ENCODE measurements at regions not wholly inside any gene's neighbourhood (a gene's known extent, or its start where the extent isn't known, plus 50 kb on each side); places are given as distances from the start of the nearest gene placed in this dataset.

DNA sequence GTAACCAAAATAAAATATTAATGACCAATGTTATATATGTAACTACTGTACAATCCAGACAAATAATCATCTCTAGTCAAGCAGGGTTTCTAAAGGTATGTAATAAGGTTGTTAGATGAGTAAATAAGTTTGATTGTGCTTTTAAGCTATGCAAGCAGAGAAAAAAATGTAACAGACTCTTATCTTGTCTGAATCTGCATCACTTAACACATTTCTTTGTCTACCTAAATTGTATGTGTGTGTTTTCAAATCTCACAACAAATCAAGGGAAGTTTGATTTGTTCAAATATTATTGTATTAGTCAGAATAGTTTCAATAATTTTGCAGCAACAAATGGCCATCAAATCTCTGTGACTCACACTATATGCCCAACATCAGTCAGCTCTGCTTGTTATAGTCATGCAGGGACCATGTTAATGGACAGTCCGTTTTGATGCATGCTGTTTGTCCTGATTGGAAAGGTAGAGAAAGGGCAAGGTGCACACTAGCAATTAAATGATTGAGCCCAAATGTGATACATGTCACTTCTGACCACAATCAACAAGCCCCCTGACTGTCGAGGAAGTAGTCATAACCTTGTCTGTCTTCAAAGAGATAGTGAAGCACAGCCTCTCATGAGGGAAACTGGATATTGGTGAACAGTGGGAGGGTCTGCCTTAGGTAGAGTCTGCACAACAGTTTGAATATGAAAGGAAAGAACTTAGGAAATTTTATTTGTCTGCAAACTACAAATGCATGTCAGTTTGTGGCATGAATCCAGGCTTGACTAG lies 349.4 kb upstream of the SATB1 start:
- no peak for DNase-seq (ENCODE audit: low read depth)

DNA sequence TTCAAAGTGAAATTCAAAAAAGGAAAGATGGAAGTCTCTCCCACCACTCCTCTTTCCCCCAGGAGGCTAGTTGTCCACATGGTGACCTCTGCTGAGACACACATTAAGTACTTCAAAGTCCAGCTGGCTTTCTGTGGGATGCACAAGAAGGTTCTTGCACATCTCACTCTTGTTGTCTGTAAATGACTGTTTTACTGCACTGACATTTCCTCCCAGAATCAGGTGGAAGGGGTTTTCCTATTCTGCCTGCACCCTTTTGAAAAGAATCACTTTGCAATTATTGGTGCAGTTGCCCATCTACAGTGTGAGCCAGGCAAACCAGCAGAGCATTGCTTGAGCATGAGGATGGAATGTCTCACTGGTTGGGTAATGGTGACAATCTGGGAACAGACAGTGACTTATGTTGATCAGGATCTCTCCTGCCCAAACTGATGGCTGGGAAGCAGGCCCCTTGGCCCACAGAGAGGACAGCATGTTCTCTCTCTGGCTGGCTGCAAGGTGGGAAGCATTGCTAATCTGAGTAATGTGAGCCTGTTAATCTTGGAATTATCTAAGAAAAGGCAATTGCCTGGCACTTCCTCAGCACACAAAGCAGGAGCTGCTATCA lies 347.7 kb upstream of the SATB1 start:
- no peak for DNase-seq (ENCODE audit: low read depth)

DNA sequence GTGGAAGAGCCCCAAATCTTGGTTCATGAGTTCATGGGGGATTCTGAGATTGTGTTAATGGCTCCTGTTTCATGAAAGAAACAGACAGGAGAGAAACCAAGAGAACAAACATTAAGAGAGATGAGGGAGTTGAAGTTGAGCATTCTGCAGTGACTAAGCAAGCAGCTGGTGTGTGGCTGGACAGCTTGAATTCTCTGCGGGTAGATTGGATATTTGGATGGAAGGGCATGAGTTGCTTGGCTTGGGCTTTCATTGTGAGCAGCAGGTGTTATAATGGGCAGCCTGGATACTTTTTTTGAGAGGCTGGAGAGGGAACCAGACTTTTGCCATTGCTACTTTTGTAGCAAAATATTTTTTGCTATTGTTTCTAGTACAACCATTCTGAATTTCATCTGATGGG lies 346.8 kb upstream of the SATB1 start:
- DNase-seq (ENCODE audit: low read depth): no peak

GRCh38 chr3:18770800-18771199 lies 345.7 kb upstream of the SATB1 start:
- no peak for DNase-seq (ENCODE audit: low read depth)

DNA sequence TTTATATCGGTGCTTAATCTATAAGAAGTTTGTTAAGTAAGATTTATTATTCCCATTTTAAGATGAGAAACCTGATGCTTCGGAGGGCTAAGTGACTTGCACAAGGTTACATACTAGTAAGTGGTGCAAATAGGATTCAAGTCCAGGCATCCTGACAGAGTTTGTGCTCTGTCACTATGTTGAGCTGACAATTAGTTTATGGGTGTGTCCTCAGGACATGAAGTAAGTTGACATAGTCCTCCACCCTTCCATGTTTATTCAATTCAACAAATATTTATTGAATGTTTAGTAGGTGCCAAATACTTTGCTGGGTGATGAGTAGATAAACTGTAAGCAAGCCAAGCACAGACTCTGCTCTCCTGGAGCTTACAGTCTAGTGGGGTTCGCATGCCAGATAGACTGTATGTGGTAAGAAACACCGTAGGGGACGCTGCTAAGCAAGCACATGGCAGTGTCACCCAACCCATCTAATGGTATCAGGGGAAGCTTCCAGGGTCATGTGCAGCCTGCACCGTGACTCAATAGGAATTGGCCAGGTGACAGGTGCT lies 342.7 kb upstream of the SATB1 start:
- no peak for DNase-seq (ENCODE audit: low read depth)

GRCh38 chr3:18766974-18767373 lies 341.8 kb upstream of the SATB1 start:
- DNase-seq (ENCODE audit: low read depth): no peak

- DNase-seq (ENCODE audit: low read depth): no peak
Measured at GRCh38 chr3:18765662-18766061, 340.5 kb upstream of the SATB1 start.

- no peak for DNase-seq (ENCODE audit: low read depth)
Measured at GRCh38 chr3:18765161-18765560, 340.0 kb upstream of the SATB1 start.

DNA sequence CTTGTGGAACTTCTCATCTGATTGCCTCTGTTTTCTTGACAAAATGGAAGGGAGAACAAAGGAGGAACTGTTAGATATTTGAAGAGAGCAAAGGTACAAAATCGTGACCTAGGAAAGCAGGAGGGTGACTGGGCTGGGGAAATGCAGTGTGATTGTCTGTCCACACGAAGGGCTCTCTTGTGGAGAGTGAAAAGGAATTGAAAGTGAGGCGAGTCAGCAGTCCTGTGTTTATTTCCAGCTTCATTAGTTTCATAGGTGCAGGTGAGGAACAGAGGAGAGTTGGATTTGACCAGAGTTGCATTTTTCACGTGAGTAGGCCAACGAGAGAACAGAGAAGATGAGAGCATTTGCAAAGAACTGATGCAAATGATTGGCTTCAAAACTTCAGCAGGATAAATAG lies 336.4 kb upstream of the SATB1 start:
- DNase-seq (ENCODE audit: low read depth): no peak

DNA sequence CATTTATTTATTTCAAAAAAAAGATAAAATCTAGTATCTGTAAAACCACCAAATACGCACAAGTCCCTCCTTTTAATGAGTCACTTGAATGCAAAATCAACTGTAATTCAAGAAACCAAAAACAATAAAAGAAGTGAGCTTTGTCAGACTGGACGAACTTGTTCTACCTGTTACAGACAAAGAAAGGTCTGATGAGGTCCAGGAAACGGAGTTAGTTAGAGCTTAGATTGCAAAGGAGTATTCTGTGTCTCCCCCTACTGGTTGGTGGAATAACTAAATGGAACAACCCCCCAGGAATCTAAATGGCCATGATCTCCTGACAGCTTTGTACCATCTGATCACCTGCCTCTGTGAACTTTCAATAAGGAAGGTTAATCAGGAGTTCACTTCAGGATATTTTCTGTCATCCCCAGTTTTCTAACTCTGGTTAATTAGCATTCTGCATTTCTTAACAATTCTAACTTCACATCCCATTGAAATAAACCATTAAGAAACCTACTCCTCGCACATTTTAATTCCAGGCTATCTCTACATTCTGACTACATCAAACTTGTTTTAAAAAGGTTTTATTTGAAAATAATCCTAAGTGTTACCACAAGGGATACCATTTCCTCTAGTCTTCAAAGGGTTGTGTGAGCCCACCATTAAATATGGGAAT lies 333.0 kb upstream of the SATB1 start:
- DNase-seq (ENCODE audit: low read depth): peak; percentile 16

DNA sequence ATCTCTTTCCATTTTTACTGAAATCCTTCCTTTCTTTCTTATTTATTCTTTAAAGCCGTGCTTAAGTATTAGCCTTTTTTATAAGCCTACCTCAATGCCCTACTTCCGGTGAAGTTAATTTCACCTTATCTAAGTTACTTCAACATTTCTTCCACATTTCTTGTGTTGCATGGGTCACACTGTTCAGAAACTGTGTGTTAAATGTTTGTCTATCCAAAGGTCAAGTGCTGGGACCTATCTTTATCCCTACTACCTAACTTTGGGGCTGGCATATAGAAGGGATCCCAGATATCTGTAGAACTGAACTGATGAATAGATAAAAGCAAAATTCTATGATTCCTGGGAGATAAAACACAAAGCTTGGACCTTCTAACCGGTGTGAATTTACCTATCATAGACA lies 332.3 kb upstream of the SATB1 start:
- no peak for DNase-seq (ENCODE audit: low read depth)

- no peak for DNase-seq (ENCODE audit: low read depth)
Measured at GRCh38 chr3:18752273-18752934, 327.3 kb upstream of the SATB1 start.

DNA sequence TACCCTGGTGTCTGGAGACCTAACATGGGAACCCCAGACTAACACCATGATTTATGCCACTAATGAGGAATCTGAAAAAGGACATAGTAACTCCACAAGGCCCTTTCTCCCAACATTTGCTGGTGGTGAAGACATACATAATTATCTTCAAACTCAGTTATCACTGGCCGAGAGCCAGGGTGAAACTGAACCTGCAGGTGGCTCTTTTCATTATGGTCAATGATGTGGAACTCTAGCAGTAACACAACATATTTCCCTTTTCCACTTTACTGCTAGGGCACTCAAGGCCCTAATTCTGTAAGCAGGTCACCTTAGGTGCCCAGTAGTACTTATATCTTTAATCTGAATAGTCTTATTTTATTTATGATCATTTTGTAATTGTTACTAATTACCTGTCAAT lies 326.4 kb upstream of the SATB1 start:
- DNase-seq (ENCODE audit: low read depth): no peak

GRCh38 chr3:18747383-18747782 lies 322.2 kb upstream of the SATB1 start:
- DNase-seq (ENCODE audit: low read depth): no peak

DNA sequence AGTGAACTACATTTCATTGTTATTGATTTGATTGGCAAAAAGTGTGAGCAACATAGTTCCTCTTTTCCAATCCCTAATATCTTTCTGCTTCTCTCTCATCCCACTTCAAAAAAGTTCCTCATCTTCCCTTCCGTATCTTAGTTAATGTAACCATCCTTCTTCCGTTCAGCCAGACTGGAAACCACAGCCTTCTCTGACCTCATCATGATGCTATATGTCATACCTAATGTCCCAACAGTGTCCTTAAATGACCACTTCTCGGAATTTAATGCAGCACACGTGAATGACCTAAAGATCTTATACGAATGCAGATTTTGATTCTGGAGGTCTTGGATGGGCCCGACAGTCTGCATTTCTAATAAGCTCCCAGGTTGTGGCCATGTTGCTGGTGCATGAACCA lies 320.3 kb upstream of the SATB1 start:
- no peak for DNase-seq (ENCODE audit: low read depth)

DNA sequence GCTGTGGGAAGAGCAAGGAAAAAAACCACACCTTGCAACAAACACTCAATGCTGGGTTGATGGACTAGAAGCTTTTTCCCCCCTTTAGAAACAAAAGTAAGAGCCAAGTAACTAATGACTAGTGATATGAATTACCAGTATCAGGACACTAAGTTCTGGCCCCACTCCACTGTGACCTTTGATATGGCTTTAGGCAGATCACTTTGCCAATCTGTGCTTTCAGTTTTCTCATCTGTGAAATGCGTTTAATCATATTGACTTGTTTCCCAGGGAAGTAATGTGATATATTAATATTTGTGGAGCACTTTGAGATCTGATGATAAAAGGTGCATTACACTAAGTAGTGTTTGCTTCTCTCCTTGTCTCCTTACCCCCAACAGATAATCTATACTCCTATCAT lies 319.3 kb upstream of the SATB1 start:
- DNase-seq (ENCODE audit: low read depth): no peak

DNA sequence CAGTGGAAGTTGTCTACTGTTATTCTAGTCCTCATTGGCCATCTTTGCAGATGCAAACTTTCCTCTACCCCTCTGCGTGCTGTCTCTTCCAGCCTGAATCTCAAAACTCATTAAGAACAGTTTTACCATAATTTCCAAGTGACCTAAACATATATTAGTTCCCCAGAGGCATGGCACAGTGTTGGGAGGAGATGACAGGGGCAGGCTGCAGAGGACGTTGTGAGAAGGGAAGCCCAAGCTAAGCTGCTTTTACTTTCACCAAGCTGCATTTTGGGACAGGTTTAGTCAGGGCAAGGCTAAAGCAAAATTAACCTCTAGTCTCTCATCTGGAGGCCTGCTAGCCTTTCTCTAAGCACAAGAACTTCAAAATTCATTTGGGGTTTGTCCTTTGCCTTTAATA lies 318.6 kb upstream of the SATB1 start:
- DNase-seq (ENCODE audit: low read depth): no peak

GRCh38 chr3:18740631-18741583 lies 315.8 kb upstream of the SATB1 start:
- DNase-seq (ENCODE audit: low read depth): no peak

DNA sequence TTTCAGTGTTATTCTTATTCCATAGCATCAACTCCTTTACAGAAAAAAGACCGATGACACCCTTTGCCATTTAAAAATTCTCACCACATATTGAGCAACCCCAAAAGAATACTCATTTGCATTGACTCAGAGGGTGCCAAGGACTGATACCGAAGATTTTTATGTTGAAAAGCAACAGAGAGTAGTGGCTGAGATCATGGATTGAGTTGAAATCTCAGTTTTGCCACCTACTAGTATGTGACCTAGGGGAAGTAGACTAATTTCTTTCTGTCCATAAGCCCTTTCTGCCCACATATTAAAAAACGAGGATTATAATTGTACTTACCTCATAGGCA lies 313.9 kb upstream of the SATB1 start:
- DNase-seq (ENCODE audit: low read depth): no peak

- no peak for DNase-seq (ENCODE audit: low read depth)
Measured at GRCh38 chr3:18738393-18739098, 313.4 kb upstream of the SATB1 start.

- DNase-seq (ENCODE audit: low read depth): no peak
Measured at GRCh38 chr3:18735005-18735404, 309.9 kb upstream of the SATB1 start.

Measured in iris pigment epithelial cell (primary cell).